B cell (primary cell): ENCODE measurements at regions not wholly inside any gene's neighbourhood (a gene's known extent, or its start where the extent isn't known, plus 50 kb on each side); places are given as distances from the start of the nearest gene placed in this dataset.
"Not testable (repeated sequence)": the region's sequence is repeated elsewhere in the genome, so short reads cannot be mapped to it uniquely, and the experiment has no call there.

Source experiments
- EZH2 ChIP-seq: IDR thresholded peaks from 2 replicates; pipeline ENCODE4 v1.6.1; 2012; ENCODE audit warnings: borderline replicate concordance, low read depth, mild to moderate bottlenecking, moderate library complexity, low read length; ENCODE audit not compliant: insufficient read depth, poor library complexity, severe bottlenecking
- TF ChIP-seq, protein P1 (sequence below): fragments of 200-600 bp; IDR thresholded peaks from one replicate; pipeline ENCODE4 v1.8.0; 2022; ENCODE audit warnings: antibody characterized with exemption, mild to moderate bottlenecking

DNA sequence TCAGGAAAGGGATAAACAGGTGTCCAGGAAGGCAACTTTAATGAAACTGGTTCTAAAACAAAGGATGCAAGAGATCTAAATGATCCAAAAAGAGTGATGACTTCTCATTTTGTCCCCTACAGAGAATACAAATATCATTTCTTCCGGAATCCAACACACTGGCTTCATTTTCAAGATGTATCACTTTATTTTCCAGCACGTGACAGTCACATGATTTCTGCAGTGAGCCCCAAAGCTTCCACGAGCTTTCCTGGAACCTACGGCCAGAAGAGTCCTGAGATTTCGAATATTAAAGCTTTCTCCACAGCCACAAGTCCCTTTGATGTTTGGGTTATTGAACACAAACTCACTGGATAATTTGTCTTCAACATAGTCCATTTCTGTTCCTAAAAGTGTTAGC lies 198.0 kb downstream of the LRRC70 start:
- TF ChIP-seq, protein P1, sequence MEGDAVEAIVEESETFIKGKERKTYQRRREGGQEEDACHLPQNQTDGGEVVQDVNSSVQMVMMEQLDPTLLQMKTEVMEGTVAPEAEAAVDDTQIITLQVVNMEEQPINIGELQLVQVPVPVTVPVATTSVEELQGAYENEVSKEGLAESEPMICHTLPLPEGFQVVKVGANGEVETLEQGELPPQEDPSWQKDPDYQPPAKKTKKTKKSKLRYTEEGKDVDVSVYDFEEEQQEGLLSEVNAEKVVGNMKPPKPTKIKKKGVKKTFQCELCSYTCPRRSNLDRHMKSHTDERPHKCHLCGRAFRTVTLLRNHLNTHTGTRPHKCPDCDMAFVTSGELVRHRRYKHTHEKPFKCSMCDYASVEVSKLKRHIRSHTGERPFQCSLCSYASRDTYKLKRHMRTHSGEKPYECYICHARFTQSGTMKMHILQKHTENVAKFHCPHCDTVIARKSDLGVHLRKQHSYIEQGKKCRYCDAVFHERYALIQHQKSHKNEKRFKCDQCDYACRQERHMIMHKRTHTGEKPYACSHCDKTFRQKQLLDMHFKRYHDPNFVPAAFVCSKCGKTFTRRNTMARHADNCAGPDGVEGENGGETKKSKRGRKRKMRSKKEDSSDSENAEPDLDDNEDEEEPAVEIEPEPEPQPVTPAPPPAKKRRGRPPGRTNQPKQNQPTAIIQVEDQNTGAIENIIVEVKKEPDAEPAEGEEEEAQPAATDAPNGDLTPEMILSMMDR, result not testable (repeated sequence)
- not testable (repeated sequence) for TF ChIP-seq EZH2
